ENCODE measurements at regions not wholly inside any gene's neighbourhood (a gene's known extent, or its start where the extent isn't known, plus 50 kb on each side); places are given as distances from the start of the nearest gene placed in this dataset.

GRCh38 chr20:7210910-7211309 lies 443.4 kb downstream of the BMP2 start:
- TF ChIP-seq CTCF (IDR thresholded peaks at IDR 0.05; ENCODE audit: low read depth, low read length, missing input control), result no peak
- TF ChIP-seq YY1 (IDR thresholded peaks at IDR 0.05), result no peak
- TF ChIP-seq RAD21 (IDR thresholded peaks at IDR 0.05), result no peak
- no peak for TF ChIP-seq TAF1 (conservative IDR thresholded peaks at IDR 0.05)
- TF ChIP-seq, protein P1, sequence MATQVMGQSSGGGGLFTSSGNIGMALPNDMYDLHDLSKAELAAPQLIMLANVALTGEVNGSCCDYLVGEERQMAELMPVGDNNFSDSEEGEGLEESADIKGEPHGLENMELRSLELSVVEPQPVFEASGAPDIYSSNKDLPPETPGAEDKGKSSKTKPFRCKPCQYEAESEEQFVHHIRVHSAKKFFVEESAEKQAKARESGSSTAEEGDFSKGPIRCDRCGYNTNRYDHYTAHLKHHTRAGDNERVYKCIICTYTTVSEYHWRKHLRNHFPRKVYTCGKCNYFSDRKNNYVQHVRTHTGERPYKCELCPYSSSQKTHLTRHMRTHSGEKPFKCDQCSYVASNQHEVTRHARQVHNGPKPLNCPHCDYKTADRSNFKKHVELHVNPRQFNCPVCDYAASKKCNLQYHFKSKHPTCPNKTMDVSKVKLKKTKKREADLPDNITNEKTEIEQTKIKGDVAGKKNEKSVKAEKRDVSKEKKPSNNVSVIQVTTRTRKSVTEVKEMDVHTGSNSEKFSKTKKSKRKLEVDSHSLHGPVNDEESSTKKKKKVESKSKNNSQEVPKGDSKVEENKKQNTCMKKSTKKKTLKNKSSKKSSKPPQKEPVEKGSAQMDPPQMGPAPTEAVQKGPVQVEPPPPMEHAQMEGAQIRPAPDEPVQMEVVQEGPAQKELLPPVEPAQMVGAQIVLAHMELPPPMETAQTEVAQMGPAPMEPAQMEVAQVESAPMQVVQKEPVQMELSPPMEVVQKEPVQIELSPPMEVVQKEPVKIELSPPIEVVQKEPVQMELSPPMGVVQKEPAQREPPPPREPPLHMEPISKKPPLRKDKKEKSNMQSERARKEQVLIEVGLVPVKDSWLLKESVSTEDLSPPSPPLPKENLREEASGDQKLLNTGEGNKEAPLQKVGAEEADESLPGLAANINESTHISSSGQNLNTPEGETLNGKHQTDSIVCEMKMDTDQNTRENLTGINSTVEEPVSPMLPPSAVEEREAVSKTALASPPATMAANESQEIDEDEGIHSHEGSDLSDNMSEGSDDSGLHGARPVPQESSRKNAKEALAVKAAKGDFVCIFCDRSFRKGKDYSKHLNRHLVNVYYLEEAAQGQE (IDR thresholded peaks at IDR 0.05), result no peak
- no peak for TF ChIP-seq JUND (IDR thresholded peaks at IDR 0.05)
- TF ChIP-seq, protein P2, sequence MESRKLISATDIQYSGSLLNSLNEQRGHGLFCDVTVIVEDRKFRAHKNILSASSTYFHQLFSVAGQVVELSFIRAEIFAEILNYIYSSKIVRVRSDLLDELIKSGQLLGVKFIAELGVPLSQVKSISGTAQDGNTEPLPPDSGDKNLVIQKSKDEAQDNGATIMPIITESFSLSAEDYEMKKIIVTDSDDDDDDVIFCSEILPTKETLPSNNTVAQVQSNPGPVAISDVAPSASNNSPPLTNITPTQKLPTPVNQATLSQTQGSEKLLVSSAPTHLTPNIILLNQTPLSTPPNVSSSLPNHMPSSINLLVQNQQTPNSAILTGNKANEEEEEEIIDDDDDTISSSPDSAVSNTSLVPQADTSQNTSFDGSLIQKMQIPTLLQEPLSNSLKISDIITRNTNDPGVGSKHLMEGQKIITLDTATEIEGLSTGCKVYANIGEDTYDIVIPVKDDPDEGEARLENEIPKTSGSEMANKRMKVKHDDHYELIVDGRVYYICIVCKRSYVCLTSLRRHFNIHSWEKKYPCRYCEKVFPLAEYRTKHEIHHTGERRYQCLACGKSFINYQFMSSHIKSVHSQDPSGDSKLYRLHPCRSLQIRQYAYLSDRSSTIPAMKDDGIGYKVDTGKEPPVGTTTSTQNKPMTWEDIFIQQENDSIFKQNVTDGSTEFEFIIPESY (IDR thresholded peaks at IDR 0.05), result no peak
- TF ChIP-seq, protein P3, sequence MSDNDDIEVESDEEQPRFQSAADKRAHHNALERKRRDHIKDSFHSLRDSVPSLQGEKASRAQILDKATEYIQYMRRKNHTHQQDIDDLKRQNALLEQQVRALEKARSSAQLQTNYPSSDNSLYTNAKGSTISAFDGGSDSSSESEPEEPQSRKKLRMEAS (IDR thresholded peaks at IDR 0.05), result no peak
- TF ChIP-seq HNF4G (IDR thresholded peaks at IDR 0.05), result no peak
- no peak for TF ChIP-seq GABPA (IDR thresholded peaks at IDR 0.05 in 1 of 2, conservative IDR thresholded peaks at IDR 0.05 in 1 of 2)
- TF ChIP-seq SP1 (IDR thresholded peaks at IDR 0.05), result no peak
- TF ChIP-seq EGR1 (IDR thresholded peaks at IDR 0.05; ENCODE audit: low read depth in 2 of 2), result no peak

Measured in liver (tissue), 3 donors.